PC-3 (cell line): ENCODE measurements at regions not wholly inside any gene's neighbourhood (a gene's known extent, or its start where the extent isn't known, plus 50 kb on each side); places are given as distances from the start of the nearest gene placed in this dataset.

Source experiments
- ATAC-seq: fragments of 200-7000 bp; cut with Tn5 transposase; 2 replicates; pipeline ENCODE4 v1.9.1; 2020; ENCODE audit warnings: mild to moderate bottlenecking, moderate library complexity
- BruUV-seq: library from RNA; stranded (reverse); fragments of 400-500 nt; replicated peaks from 2 replicates; lab custom pipeline; 2021; lab: Mats Ljungman, UMichigan
- CTCF ChIA-PET: fragments of 300-600 bp; sonication (Branson Sonifier 250); formaldehyde crosslinking; loops from one replicate; lab custom pipeline; 2022; ENCODE audit warnings: antibody characterized with exemption; lab: Charles Lee
- POLR2A ChIA-PET: fragments of 300-600 bp; sonication (Branson Sonifier 250); formaldehyde crosslinking; loops from one replicate; lab custom pipeline; 2022; ENCODE audit warnings: antibody characterized with exemption; ENCODE audit not compliant: unreplicated experiment; lab: Charles Lee
- DNase-seq: peaks from one replicate; pipeline ENCODE4 v3.0.0-alpha.2; 2015
- H2AFZ ChIP-seq: fragments of 300-600 bp; sonication (generic); 2 replicates; pipeline ENCODE4 v1.6.0; 2016; ENCODE audit warnings: antibody characterized with exemption, low read length
- H3F3A ChIP-seq: fragments of 300-600 bp; sonication (generic); one replicate; pipeline ENCODE4 v1.6.0; 2017; ENCODE audit warnings: antibody characterized with exemption, low read length, control low read depth, mild to moderate bottlenecking; ENCODE audit not compliant: unreplicated experiment
- H3K27ac ChIP-seq: fragments of 300-600 bp; sonication (generic); 2 replicates; pipeline ENCODE4 v1.5.1; 2016; ENCODE audit warnings: mild to moderate bottlenecking, low read length
- H3K27me3 ChIP-seq: fragments of 300-600 bp; sonication (generic); 2 replicates; pipeline ENCODE4 v1.6.1; 2016; ENCODE audit warnings: low read length, mixed read lengths
- H3K36me3 ChIP-seq: fragments of 300-600 bp; sonication (generic); 2 replicates; pipeline ENCODE4 v1.6.1; 2016; ENCODE audit warnings: low read depth, mixed run types, low read length, mixed read lengths
- H3K4me1 ChIP-seq: fragments of 300-600 bp; sonication (generic); 2 replicates; pipeline ENCODE4 v1.5.1; 2016; ENCODE audit warnings: low read length; ENCODE audit not compliant: insufficient read depth
- H3K4me2 ChIP-seq: fragments of 300-600 bp; sonication (generic); 2 replicates; pipeline ENCODE4 v1.6.0; 2016; ENCODE audit warnings: low read length
- H3K4me3 ChIP-seq: fragments of 300-600 bp; sonication (generic); 2 replicates; pipeline ENCODE4 v1.5.1; 2016; ENCODE audit warnings: mild to moderate bottlenecking, low read length, mixed read lengths
- H3K79me2 ChIP-seq: fragments of 300-600 bp; sonication (generic); 2 replicates; pipeline ENCODE4 v1.6.1; 2017; ENCODE audit warnings: low read length, mixed read lengths
- H3K9ac ChIP-seq: fragments of 300-600 bp; sonication (generic); 2 replicates; pipeline ENCODE4 v1.6.0; 2016; ENCODE audit warnings: mild to moderate bottlenecking, low read length
- H3K9me2 ChIP-seq: fragments of 300-600 bp; sonication (generic); replicated peaks from 2 replicates; pipeline ENCODE4 v1.6.1; 2016; ENCODE audit warnings: mixed run types, low read length, mixed read lengths
- H3K9me3 ChIP-seq: fragments of 300-600 bp; sonication (generic); 2 replicates; pipeline ENCODE4 v1.6.1; 2016; ENCODE audit warnings: low read length, mixed read lengths
- H4K20me1 ChIP-seq: fragments of 300-600 bp; sonication (generic); 2 replicates; pipeline ENCODE4 v1.6.1; 2016; ENCODE audit warnings: low read length, mixed read lengths
- EZH2 ChIP-seq: fragments of 300-600 bp; sonication (generic); IDR thresholded peaks from one replicate; pipeline ENCODE4 v1.6.1; 2017; ENCODE audit warnings: antibody characterized with exemption, mild to moderate bottlenecking, low read length; ENCODE audit not compliant: unreplicated experiment
- EZH2phosphoT487 ChIP-seq: fragments of 300-600 bp; sonication (generic); IDR thresholded peaks from 2 replicates; pipeline ENCODE4 v1.6.1; 2018; ENCODE audit warnings: mild to moderate bottlenecking, antibody characterized with exemption, low read length, borderline replicate concordance
- intact Hi-C: fragments of 100-400 bp; cut with micrococcal nuclease; formaldehyde crosslinking; loops from 2 replicates; pipeline ENCODE4 v1.9.0; 2023
- TF ChIP-seq, protein P1 (sequence below): fragments of 300-600 bp; sonication (generic); conservative IDR thresholded peaks from 2 replicates; pipeline ENCODE4 v1.5.1; 2017; ENCODE audit warnings: antibody characterized with exemption, low read depth, mild to moderate bottlenecking, low read length

DNA sequence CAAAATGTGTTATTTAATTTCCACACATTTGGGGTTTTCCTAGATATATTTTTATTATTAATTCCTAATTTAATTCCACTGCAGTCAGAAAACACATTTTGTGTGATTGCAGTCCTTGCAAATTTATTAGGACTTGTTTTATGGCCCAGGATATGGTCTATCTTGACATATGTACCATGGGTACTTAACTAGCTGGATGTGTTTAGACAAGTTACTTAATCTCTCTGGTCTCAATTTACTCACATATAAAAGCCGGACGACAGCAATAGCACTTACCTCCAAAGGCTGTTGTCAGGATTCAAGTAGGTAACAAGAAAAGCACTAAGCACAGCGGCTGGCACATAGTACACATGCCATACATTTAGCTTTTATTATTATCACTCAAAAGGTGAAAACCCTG, 118.2 kb upstream of the MSX2 start:
- H3K27me3 ChIP-seq: no peaks in the 10 kb centered on the region
- BruUV-seq: no TSS peak
- H3K4me2 ChIP-seq: no peak overlapping the region
- intact Hi-C loops: no loop called here
- POLR2A ChIA-PET: no interaction called here
- no peak overlapping the region for H3K4me3 ChIP-seq
- no peak overlapping the region for H2AFZ ChIP-seq
- no peak for ATAC-seq
- no peak overlapping the region for H3K9ac ChIP-seq
- no peak for DNase-seq
- CTCF ChIA-PET: no interaction called here
- H3K4me1 ChIP-seq: no peaks in the 10 kb centered on the region
- no peaks in the 10 kb centered on the region for H3F3A ChIP-seq
- H3K79me2 ChIP-seq: no peaks in the 10 kb centered on the region
- H3K36me3 ChIP-seq: no peaks in the 10 kb centered on the region
- no peaks in the 10 kb centered on the region for H3K9me2 ChIP-seq
- no peak overlapping the region for H3K27ac ChIP-seq
- TF ChIP-seq, protein P1, sequence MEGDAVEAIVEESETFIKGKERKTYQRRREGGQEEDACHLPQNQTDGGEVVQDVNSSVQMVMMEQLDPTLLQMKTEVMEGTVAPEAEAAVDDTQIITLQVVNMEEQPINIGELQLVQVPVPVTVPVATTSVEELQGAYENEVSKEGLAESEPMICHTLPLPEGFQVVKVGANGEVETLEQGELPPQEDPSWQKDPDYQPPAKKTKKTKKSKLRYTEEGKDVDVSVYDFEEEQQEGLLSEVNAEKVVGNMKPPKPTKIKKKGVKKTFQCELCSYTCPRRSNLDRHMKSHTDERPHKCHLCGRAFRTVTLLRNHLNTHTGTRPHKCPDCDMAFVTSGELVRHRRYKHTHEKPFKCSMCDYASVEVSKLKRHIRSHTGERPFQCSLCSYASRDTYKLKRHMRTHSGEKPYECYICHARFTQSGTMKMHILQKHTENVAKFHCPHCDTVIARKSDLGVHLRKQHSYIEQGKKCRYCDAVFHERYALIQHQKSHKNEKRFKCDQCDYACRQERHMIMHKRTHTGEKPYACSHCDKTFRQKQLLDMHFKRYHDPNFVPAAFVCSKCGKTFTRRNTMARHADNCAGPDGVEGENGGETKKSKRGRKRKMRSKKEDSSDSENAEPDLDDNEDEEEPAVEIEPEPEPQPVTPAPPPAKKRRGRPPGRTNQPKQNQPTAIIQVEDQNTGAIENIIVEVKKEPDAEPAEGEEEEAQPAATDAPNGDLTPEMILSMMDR: no peak
- no peak for TF ChIP-seq EZH2
- TF ChIP-seq EZH2phosphoT487: no peak
- no peaks in the 10 kb centered on the region for H3K9me3 ChIP-seq
- no peaks in the 10 kb centered on the region for H4K20me1 ChIP-seq

GRCh38 chr5:174606646-174607045, 117.7 kb upstream of the MSX2 start:
- CTCF ChIA-PET: no interaction called here
- no peak for ATAC-seq
- Histone ChIP-seq H3K27ac (no peak overlapping the region), H3K9ac (no peak overlapping the region), H3K4me1 (no peaks in the 10 kb centered on the region), H3K79me2 (no peaks in the 10 kb centered on the region), H3K9me3 (no peaks in the 10 kb centered on the region), H3K27me3 (no peaks in the 10 kb centered on the region), H3F3A (no peaks in the 10 kb centered on the region), H3K4me2 (no peak overlapping the region), H4K20me1 (no peaks in the 10 kb centered on the region), H2AFZ (no peak overlapping the region), H3K9me2 (no peaks in the 10 kb centered on the region), H3K4me3 (no peak overlapping the region), H3K36me3 (no peaks in the 10 kb centered on the region)
- TF ChIP-seq, protein P1: no peak
- TF ChIP-seq EZH2 (no peak), EZH2phosphoT487 (no peak)
- BruUV-seq: no TSS peak
- no peak for DNase-seq
- POLR2A ChIA-PET: no interaction called here
- intact Hi-C loops: no loop called here

DNA sequence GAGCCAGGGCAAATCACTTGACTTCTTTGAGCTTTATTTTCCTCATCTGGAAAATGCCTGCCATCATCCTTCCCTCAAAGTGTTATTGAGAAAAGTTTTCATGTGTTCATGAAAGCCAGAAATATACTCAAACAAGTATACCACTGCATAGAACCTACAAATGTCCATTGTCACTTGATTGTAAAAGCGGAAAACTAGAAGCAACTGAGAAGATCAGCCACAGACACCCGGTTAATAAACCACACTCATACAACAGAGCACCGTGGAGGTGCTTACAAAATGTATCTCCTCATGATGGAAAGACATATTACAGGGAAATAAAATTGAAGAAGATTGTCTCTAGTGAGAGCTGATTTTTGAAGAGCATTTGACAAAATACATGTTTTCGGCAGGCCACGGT, 117.2 kb upstream of the MSX2 start:
- H2AFZ ChIP-seq: no peak overlapping the region
- no peaks in the 10 kb centered on the region for H4K20me1 ChIP-seq
- no peaks in the 10 kb centered on the region for H3F3A ChIP-seq
- no peaks in the 10 kb centered on the region for H3K79me2 ChIP-seq
- no peak for ATAC-seq
- no peaks in the 10 kb centered on the region for H3K9me3 ChIP-seq
- no peak overlapping the region for H3K4me3 ChIP-seq
- no peak overlapping the region for H3K9ac ChIP-seq
- H3K4me2 ChIP-seq: no peak overlapping the region
- no peak for DNase-seq
- intact Hi-C loops: no loop called here
- no peaks in the 10 kb centered on the region for H3K27me3 ChIP-seq
- H3K9me2 ChIP-seq: no peaks in the 10 kb centered on the region
- no peaks in the 10 kb centered on the region for H3K36me3 ChIP-seq
- BruUV-seq: no TSS peak
- no peaks in the 10 kb centered on the region for H3K4me1 ChIP-seq
- H3K27ac ChIP-seq: no peak overlapping the region
- ChIA-PET CTCF (no interaction called here), POLR2A (no interaction called here)
- TF ChIP-seq EZH2phosphoT487 (no peak), EZH2 (no peak)
- TF ChIP-seq, protein P1: no peak
